Cardiac muscle cell (in vitro differentiated cells and primary cell): ENCODE measurements at regions not wholly inside any gene's neighbourhood (a gene's known extent, or its start where the extent isn't known, plus 50 kb on each side); places are given as distances from the start of the nearest gene placed in this dataset.

Experiments
- DNase-seq, 2 donors: peaks; one replicate each; pipeline versions ENCODE4 v3.0.0 to v3.0.0-alpha.2; 2010 to 2017; ENCODE audit warnings: low read depth in 1 of 2, low spot score in 1 of 2
- H3K27ac ChIP-seq: fragments of 200-600 bp; sonication (generic); 2 replicates; pipeline ENCODE4 v1.5.1; 2016
- H3K27me3 ChIP-seq: fragments of 200-600 bp; sonication (generic); 2 replicates; pipeline ENCODE4 v1.6.0; 2016; ENCODE audit warnings: control low read depth
- H3K36me3 ChIP-seq: fragments of 200-600 bp; sonication (generic); 2 replicates; pipeline ENCODE4 v1.5.1; 2016; ENCODE audit warnings: control low read depth
- H3K4me1 ChIP-seq: fragments of 200-600 bp; sonication (generic); 2 replicates; pipeline ENCODE4 v1.8.1; 2017; ENCODE audit warnings: low read depth, mild to moderate bottlenecking, mixed run types
- H3K4me3 ChIP-seq: fragments of 200-600 bp; sonication (generic); 2 replicates; pipeline ENCODE4 v1.5.1; 2016; ENCODE audit warnings: mild to moderate bottlenecking
- H3K9me3 ChIP-seq: fragments of 200-600 bp; sonication (generic); 2 replicates; pipeline ENCODE4 v1.5.1; 2017; ENCODE audit warnings: low read depth, mild to moderate bottlenecking, control low read depth
- CTCF ChIP-seq: IDR thresholded peaks from 2 replicates; pipeline ENCODE4 v1.5.1; 2012; ENCODE audit warnings: low read depth, mild to moderate bottlenecking, low read length

GRCh38 chr16:25311950-25312349, 54.3 kb upstream of the ZKSCAN2 start:
- Histone ChIP-seq H3K9me3 (no peaks in the 10 kb centered on the region), H3K4me1 (no peaks in the 10 kb centered on the region), H3K4me3 (no peak overlapping the region), H3K27me3 (no peaks in the 10 kb centered on the region), H3K27ac (no peak overlapping the region), H3K36me3 (no peaks in the 10 kb centered on the region)
- TF ChIP-seq CTCF = no peak
- no peak for DNase-seq

- H3K27ac ChIP-seq = no peak overlapping the region
- H3K9me3 ChIP-seq = no peaks in the 10 kb centered on the region
- DNase-seq = no peak
- H3K27me3 ChIP-seq = no peaks in the 10 kb centered on the region
- TF ChIP-seq CTCF = no peak
- H3K4me1 ChIP-seq = no peaks in the 10 kb centered on the region
- H3K4me3 ChIP-seq = no peak overlapping the region
- no peaks in the 10 kb centered on the region for H3K36me3 ChIP-seq
Observed at GRCh38 chr16:25311039-25311438, 53.4 kb upstream of the ZKSCAN2 start.
